ENCODE measurements at regions not wholly inside any gene's neighbourhood (a gene's known extent, or its start where the extent isn't known, plus 50 kb on each side); places are given as distances from the start of the nearest gene placed in this dataset.

GRCh38 chr1:195577748-195578147 lies 1030.5 kb downstream of the KCNT2 start:
- Histone ChIP-seq H3K27me3 (no peaks in the 10 kb centered on the region), H3K27ac (no peak overlapping the region), H3K9me3 (no peaks in the 10 kb centered on the region), H3K36me3 (no peaks in the 10 kb centered on the region), H3K4me3 (no peak overlapping the region), H3K4me1 (no peaks in the 10 kb centered on the region)
- no peak for DNase-seq
- no peak for TF ChIP-seq CTCF (IDR thresholded peaks at IDR 0.05)
- ATAC-seq: no peak
- intact Hi-C loops (cut with DNase I): no loop called here

GRCh38 chr1:195576641-195577040 lies 1031.6 kb downstream of the KCNT2 start:
- Histone ChIP-seq H3K27me3 (no peaks in the 10 kb centered on the region), H3K4me3 (no peak overlapping the region), H3K9me3 (peaks cover 0 to 3% of the 10 kb centered on the region in 2 donors), H3K36me3 (no peaks in the 10 kb centered on the region), H3K4me1 (no peaks in the 10 kb centered on the region), H3K27ac (no peak overlapping the region)
- no peak for DNase-seq
- intact Hi-C loops (cut with DNase I): no loop called here
- TF ChIP-seq CTCF (IDR thresholded peaks at IDR 0.05): no peak
- no peak for ATAC-seq

GRCh38 chr1:195574511-195574910 lies 1033.7 kb downstream of the KCNT2 start:
- Histone ChIP-seq H3K27ac (no peak overlapping the region), H3K36me3 (no peaks in the 10 kb centered on the region), H3K27me3 (no peaks in the 10 kb centered on the region), H3K4me3 (no peak overlapping the region), H3K9me3 (peaks cover 0 to 3% of the 10 kb centered on the region in 2 donors), H3K4me1 (no peaks in the 10 kb centered on the region)
- TF ChIP-seq CTCF (IDR thresholded peaks at IDR 0.05): no peak
- DNase-seq (no peak), ATAC-seq (no peak)
- intact Hi-C loops (cut with DNase I): no loop called here

- Histone ChIP-seq H3K36me3 (no peaks in the 10 kb centered on the region), H3K27me3 (no peaks in the 10 kb centered on the region), H3K4me3 (no peak overlapping the region), H3K4me1 (no peaks in the 10 kb centered on the region), H3K9me3 (peaks cover 0 to 3% of the 10 kb centered on the region in 2 donors), H3K27ac (no peak overlapping the region)
- intact Hi-C loops (cut with DNase I): no loop called here
- DNase-seq (no peak), ATAC-seq (no peak)
- TF ChIP-seq CTCF (IDR thresholded peaks at IDR 0.05): no peak
Measured at GRCh38 chr1:195569934-195570333, 1038.3 kb downstream of the KCNT2 start.

GRCh38 chr1:195568389-195568788 lies 1039.9 kb downstream of the KCNT2 start:
- no peaks in the 10 kb centered on the region for H3K36me3 ChIP-seq
- no peak overlapping the region for H3K27ac ChIP-seq
- peaks cover 0 to 3% of the 10 kb centered on the region in 2 donors for H3K9me3 ChIP-seq
- H3K27me3 ChIP-seq: no peaks in the 10 kb centered on the region
- no peaks in the 10 kb centered on the region for H3K4me1 ChIP-seq
- no peak overlapping the region for H3K4me3 ChIP-seq
- no peak for DNase-seq
- intact Hi-C loops (cut with DNase I): no loop called here
- no peak for ATAC-seq
- no peak for TF ChIP-seq CTCF (IDR thresholded peaks at IDR 0.05)

Data from left lung (tissue), 4 donors.